HepG2 (cell line): ENCODE measurements at regions not wholly inside any gene's neighbourhood (a gene's known extent, or its start where the extent isn't known, plus 50 kb on each side); places are given as distances from the start of the nearest gene placed in this dataset.

Experiments
- RBFOX2 ChIP-seq: fragments of 200-400 bp; formaldehyde crosslinking; IDR thresholded peaks from 2 replicates; pipeline ENCODE4 v1.6.1; 2017; ENCODE audit warnings: low read depth, mild to moderate bottlenecking, low read length
- TAF1 ChIP-seq: sonication (generic); formaldehyde crosslinking; IDR thresholded peaks from 2 replicates; pipeline ENCODE4 v1.4.0; 2020; ENCODE audit warnings: missing genetic modification reagents

DNA sequence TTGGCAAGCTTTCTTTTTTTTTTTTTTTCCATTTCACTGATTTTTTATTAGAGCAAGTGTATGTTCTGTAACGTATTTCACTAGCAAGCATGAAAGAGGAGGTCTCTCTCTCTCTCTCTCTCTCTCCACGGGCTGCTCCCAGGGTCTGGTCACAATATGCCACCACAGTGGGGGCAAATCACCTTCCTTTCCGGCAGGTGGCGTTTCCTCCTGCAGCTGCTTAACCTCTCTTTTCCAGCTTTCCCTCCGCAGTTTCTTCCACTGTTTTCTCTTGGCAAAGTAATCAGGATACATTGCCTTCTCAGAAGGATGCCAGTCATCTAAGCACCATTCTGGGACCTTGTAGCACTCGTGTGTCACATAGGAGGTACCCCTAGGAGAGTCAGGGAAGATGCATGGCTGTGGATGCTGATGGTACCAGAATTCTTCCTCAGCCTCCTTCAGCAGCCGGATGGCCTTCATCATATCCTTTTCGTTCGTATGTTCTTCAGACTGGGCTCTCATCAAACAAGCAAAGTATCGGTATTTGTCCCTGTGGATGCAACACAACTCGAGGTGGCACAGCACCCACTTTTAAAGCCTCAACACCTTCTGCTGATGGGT is 197.3 kb upstream of the PODXL start:
- TF ChIP-seq TAF1 (CRISPR knock-in tag) = no peak
- TF ChIP-seq RBFOX2 = no peak
